GM12873 (cell line): ENCODE measurements at regions not wholly inside any gene's neighbourhood (a gene's known extent, or its start where the extent isn't known, plus 50 kb on each side); places are given as distances from the start of the nearest gene placed in this dataset.

Source experiments
- TF ChIP-seq, protein P1 (sequence below): IDR thresholded peaks from 2 replicates; pipeline ENCODE4 v1.5.1; 2012; ENCODE audit warnings: low read depth, mild to moderate bottlenecking, moderate library complexity, low read length, control low read depth; ENCODE audit not compliant: insufficient read depth; ENCODE audit errors: missing control alignments

- TF ChIP-seq, protein P1, sequence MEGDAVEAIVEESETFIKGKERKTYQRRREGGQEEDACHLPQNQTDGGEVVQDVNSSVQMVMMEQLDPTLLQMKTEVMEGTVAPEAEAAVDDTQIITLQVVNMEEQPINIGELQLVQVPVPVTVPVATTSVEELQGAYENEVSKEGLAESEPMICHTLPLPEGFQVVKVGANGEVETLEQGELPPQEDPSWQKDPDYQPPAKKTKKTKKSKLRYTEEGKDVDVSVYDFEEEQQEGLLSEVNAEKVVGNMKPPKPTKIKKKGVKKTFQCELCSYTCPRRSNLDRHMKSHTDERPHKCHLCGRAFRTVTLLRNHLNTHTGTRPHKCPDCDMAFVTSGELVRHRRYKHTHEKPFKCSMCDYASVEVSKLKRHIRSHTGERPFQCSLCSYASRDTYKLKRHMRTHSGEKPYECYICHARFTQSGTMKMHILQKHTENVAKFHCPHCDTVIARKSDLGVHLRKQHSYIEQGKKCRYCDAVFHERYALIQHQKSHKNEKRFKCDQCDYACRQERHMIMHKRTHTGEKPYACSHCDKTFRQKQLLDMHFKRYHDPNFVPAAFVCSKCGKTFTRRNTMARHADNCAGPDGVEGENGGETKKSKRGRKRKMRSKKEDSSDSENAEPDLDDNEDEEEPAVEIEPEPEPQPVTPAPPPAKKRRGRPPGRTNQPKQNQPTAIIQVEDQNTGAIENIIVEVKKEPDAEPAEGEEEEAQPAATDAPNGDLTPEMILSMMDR = no peak
Measured at GRCh38 chr10:130230036-130230435, 93.8 kb downstream of the GLRX3 start.

GRCh38 chr10:130230611-130231010 is 94.4 kb downstream of the GLRX3 start:
- TF ChIP-seq, protein P1 = no peak

DNA sequence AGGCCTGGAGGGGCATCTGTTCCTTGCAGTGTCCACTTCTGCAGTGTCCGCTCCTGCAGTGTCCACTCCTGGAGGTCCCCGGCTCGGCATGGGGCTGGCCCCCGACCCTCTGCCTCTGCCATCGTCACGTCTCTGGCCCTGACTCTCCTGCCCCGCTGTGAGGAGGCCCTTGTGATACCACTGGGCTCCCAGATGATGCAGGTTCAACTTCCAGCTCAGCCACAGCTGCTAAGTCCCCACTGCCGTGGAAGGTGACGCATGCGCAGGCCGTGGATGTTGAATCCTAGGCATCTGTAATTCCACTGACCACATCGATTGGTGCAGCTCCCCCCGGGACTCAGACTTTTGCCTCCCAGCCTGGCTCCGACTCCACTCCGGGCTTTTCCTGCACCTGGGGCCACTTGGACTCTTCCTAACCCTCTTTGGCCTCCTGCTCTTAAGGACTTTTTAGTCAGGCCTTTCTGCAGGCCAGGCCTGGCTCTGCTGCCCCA is 95.1 kb downstream of the GLRX3 start:
- TF ChIP-seq, protein P1 = no peak

- TF ChIP-seq, protein P1 = no peak
Measured at GRCh38 chr10:130232166-130233034, 96.2 kb downstream of the GLRX3 start.

DNA sequence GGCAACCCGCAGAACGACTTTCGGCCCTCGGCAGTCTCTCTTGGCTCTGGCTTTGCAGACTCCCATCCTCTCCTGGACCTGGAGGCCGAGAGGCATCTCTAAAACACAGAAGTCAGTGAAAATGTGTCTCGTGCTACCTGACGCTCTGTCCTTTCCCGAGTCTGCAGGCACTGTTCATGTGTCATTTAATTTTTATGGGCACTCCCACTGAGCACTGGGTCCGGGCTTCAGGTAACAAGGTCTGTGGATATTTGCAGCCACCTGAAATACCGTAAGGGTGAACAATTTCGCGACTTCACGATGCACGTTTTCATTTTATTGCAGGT is 96.8 kb downstream of the GLRX3 start:
- TF ChIP-seq, protein P1 = no peak

- TF ChIP-seq, protein P1 = no peak
Measured at GRCh38 chr10:130233426-130233825, 97.2 kb downstream of the GLRX3 start.

GRCh38 chr10:130234171-130234965 is 98.2 kb downstream of the GLRX3 start:
- TF ChIP-seq, protein P1 = no peak
